Calu3 (cell line): ENCODE measurements at regions not wholly inside any gene's neighbourhood (a gene's known extent, or its start where the extent isn't known, plus 50 kb on each side); places are given as distances from the start of the nearest gene placed in this dataset.

ENCODE experiments used
- BruUV-seq: library from RNA; stranded (reverse); fragments of 400-500 nt; replicated peaks from 2 replicates; lab custom pipeline; 2021; lab: Mats Ljungman, UMichigan
- CTCF ChIA-PET: fragments of 300-600 bp; sonication (Branson Sonifier 250); formaldehyde crosslinking; loops from one replicate; lab custom pipeline; 2022; ENCODE audit warnings: antibody characterized with exemption; lab: Charles Lee
- DNase-seq: peaks from one replicate; pipeline ENCODE4 v3.0.0; 2022
- H3K27ac Mint-ChIP-seq: one replicate; pipeline ENCODE4 v1.8.0; 2022; ENCODE audit warnings: mixed read lengths; ENCODE audit not compliant: unreplicated experiment
- H3K27me3 Mint-ChIP-seq: one replicate; pipeline ENCODE4 v1.8.0; 2022; ENCODE audit warnings: mixed read lengths; ENCODE audit not compliant: unreplicated experiment
- H3K36me3 Mint-ChIP-seq: one replicate; pipeline ENCODE4 v1.8.0; 2022; ENCODE audit warnings: mild to moderate bottlenecking, moderate library complexity, mixed read lengths; ENCODE audit not compliant: insufficient read depth, unreplicated experiment
- H3K4me1 Mint-ChIP-seq: one replicate; pipeline ENCODE4 v1.8.0; 2022; ENCODE audit warnings: mild to moderate bottlenecking, low read depth, mixed read lengths; ENCODE audit not compliant: unreplicated experiment
- H3K4me3 Mint-ChIP-seq: one replicate; pipeline ENCODE4 v1.8.0; 2022; ENCODE audit warnings: mild to moderate bottlenecking, low read depth, moderate library complexity, mixed read lengths; ENCODE audit not compliant: unreplicated experiment
- H3K9me3 Mint-ChIP-seq: one replicate; pipeline ENCODE4 v1.8.0; 2022; ENCODE audit warnings: low read depth, mixed read lengths; ENCODE audit not compliant: unreplicated experiment
- intact Hi-C: fragments of 100-400 bp; cut with micrococcal nuclease; formaldehyde crosslinking; loops from one replicate; pipeline ENCODE4 v1.10.0; 2022; ENCODE audit not compliant: unreplicated experiment
- TF ChIP-seq, protein P1 (sequence below): fragments of 200-600 bp; IDR thresholded peaks from one replicate; pipeline ENCODE4 v1.8.0; 2022; ENCODE audit warnings: antibody characterized with exemption; ENCODE audit not compliant: unreplicated experiment

DNA sequence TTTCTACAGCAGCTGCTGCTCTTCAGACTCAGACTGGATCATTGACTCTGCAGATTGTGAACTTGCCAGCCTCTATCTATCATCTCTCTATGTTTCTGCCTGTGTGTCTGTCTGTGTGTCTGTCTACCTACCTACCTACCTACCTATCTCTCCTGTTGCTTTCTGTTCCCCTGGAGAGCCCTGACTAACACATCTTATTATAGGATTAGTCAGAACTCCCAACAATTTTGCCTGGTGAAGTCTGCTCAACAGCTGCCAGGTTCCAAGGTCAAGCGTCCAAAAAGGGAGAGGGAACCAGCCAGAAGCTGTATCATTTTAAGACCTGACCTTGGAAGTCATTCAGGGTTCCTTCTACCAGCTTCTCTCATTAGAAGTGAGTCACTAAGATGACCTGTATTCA is 579.0 kb upstream of the DPP6 start:
- no TSS peak for BruUV-seq
- Mint-ChIP-seq H3K9me3 (peaks cover 20% of the 10 kb centered on the region), H3K27ac (no peak overlapping the region), H3K27me3 (no peaks in the 10 kb centered on the region), H3K4me3 (no peak overlapping the region), H3K36me3 (no peaks in the 10 kb centered on the region), H3K4me1 (no peaks in the 10 kb centered on the region)
- CTCF ChIA-PET, result no interaction called here
- DNase-seq, result no peak
- intact Hi-C loops, result no loop called here
- TF ChIP-seq, protein P1, sequence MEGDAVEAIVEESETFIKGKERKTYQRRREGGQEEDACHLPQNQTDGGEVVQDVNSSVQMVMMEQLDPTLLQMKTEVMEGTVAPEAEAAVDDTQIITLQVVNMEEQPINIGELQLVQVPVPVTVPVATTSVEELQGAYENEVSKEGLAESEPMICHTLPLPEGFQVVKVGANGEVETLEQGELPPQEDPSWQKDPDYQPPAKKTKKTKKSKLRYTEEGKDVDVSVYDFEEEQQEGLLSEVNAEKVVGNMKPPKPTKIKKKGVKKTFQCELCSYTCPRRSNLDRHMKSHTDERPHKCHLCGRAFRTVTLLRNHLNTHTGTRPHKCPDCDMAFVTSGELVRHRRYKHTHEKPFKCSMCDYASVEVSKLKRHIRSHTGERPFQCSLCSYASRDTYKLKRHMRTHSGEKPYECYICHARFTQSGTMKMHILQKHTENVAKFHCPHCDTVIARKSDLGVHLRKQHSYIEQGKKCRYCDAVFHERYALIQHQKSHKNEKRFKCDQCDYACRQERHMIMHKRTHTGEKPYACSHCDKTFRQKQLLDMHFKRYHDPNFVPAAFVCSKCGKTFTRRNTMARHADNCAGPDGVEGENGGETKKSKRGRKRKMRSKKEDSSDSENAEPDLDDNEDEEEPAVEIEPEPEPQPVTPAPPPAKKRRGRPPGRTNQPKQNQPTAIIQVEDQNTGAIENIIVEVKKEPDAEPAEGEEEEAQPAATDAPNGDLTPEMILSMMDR, result no peak

DNA sequence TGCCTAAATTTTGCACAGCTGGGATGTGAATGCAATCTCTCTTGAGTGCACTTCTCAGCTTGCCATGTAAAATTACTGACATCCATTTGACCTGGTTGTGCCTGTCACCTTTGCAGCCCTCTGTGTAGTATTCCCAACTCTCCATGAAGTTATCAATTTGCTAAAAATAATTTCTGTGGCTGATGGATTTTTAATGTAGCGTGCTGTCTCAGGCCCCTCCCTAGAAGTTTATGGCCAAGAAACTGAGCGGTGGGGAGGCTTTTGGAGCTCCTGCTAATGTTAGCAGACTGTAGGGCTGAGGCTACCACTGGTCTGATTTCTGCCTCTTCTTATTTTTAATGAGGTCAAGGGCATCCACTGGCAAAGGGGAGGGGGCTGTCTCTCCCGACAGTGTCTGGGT is 577.0 kb upstream of the DPP6 start:
- TF ChIP-seq, protein P1, result no peak
- peaks cover 20% of the 10 kb centered on the region for H3K9me3 Mint-ChIP-seq
- no TSS peak for BruUV-seq
- DNase-seq, result no peak
- intact Hi-C loops, result no loop called here
- no peaks in the 10 kb centered on the region for H3K4me1 Mint-ChIP-seq
- no peak overlapping the region for H3K27ac Mint-ChIP-seq
- CTCF ChIA-PET, result no interaction called here
- H3K4me3 Mint-ChIP-seq, result no peak overlapping the region
- no peaks in the 10 kb centered on the region for H3K36me3 Mint-ChIP-seq
- no peaks in the 10 kb centered on the region for H3K27me3 Mint-ChIP-seq

DNA sequence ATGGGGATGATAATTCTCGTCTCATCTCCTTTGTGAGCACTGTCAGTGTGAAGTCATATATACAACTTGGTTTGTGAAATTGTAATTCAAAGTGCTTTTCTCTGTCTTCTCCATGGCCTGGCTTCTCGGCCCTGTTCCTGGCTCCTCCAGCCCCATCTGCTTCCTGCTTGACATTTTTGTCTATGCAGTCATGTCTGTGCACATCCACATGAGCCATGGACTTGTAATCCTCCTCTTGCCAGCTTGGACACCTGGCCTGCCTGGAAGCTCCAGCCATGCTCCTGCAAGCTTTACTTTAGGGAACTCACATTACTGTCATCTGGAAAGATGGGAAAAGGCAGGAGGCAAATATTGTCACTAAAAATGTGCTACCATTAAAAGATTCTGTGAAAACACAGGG is 576.0 kb upstream of the DPP6 start:
- Mint-ChIP-seq H3K4me1 (no peaks in the 10 kb centered on the region), H3K9me3 (peaks cover 18% of the 10 kb centered on the region), H3K4me3 (no peak overlapping the region), H3K27me3 (no peaks in the 10 kb centered on the region), H3K27ac (no peak overlapping the region), H3K36me3 (no peaks in the 10 kb centered on the region)
- no peak for DNase-seq
- CTCF ChIA-PET, result no interaction called here
- BruUV-seq, result no TSS peak
- intact Hi-C loops, result no loop called here
- TF ChIP-seq, protein P1, result no peak

DNA sequence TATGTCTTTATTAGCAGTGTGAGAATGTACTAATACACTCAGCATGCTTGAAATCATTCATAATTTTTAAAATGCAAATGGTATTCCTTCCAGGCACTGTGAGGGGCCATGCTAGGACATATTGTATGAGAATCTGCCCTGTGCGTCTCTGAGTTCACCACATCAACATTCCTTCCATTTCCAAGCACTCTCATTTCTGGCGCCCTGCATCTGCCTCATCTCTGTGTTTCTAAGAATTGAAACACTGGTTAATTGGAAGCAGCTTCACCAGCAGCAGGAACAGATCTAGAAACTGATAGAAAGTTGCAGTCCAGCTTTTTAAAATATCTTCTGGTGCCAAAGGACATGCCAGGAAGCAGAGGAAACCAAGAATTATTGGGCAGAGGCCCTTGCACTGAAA is 555.9 kb upstream of the DPP6 start:
- H3K27ac Mint-ChIP-seq, result no peak overlapping the region
- no peaks in the 10 kb centered on the region for H3K27me3 Mint-ChIP-seq
- BruUV-seq, result no TSS peak
- H3K9me3 Mint-ChIP-seq, result peaks cover 23% of the 10 kb centered on the region
- DNase-seq, result no peak
- intact Hi-C loops, result no loop called here
- CTCF ChIA-PET, result no interaction called here
- TF ChIP-seq, protein P1, result no peak
- H3K4me1 Mint-ChIP-seq, result no peaks in the 10 kb centered on the region
- no peak overlapping the region for H3K4me3 Mint-ChIP-seq
- H3K36me3 Mint-ChIP-seq, result no peaks in the 10 kb centered on the region
